ENCODE measurements at regions not wholly inside any gene's neighbourhood (a gene's known extent, or its start where the extent isn't known, plus 50 kb on each side); places are given as distances from the start of the nearest gene placed in this dataset.

- TF ChIP-seq CHD7 (IDR thresholded peaks at IDR 0.05; ENCODE audit: insufficient replicate concordance, low read length) = no peak
- no peak for TF ChIP-seq SAP30 (IDR thresholded peaks at IDR 0.05; ENCODE audit: insufficient read depth, insufficient replicate concordance, low read length)
- TF ChIP-seq HDAC6 (IDR thresholded peaks at IDR 0.05; ENCODE audit: low read depth, low read length) = no peak
- TF ChIP-seq TAF7 (optimal IDR thresholded peaks at IDR 0.05; ENCODE audit: borderline replicate concordance, low read depth, low read length) = no peak
- TF ChIP-seq KDM1A (IDR thresholded peaks at IDR 0.05; ENCODE audit: borderline replicate concordance, low read length) = no peak
- TF ChIP-seq BRCA1 (IDR thresholded peaks at IDR 0.05; ENCODE audit: low read depth, low read length) = no peak
- no peak for TF ChIP-seq ATF3 (IDR thresholded peaks at IDR 0.05; ENCODE audit: insufficient read depth, low read depth, low read length)
- no peak for TF ChIP-seq NRF1 (IDR thresholded peaks at IDR 0.05; ENCODE audit: low read depth, low read length)
- no peak for TF ChIP-seq CHD1 (IDR thresholded peaks at IDR 0.05; ENCODE audit: low read depth, low read length)
- no peak for TF ChIP-seq USF2 (IDR thresholded peaks at IDR 0.05; ENCODE audit: low read length)
- no peak for TF ChIP-seq CEBPB (IDR thresholded peaks at IDR 0.05; ENCODE audit: low read depth, low read length)
These were observed 129.7 kb upstream of the SMAD3 start (continued) for GRCh38 chr15:66935688-66936087.
